ENCODE measurements at regions not wholly inside any gene's neighbourhood (a gene's known extent, or its start where the extent isn't known, plus 50 kb on each side); places are given as distances from the start of the nearest gene placed in this dataset.

- no peak for DNase-seq
- no peaks in the 10 kb centered on the region for H3K36me3 Mint-ChIP-seq (ENCODE audit: unreplicated experiment)
- H3K9me3 Mint-ChIP-seq (ENCODE audit: unreplicated experiment): no peaks in the 10 kb centered on the region
- TF ChIP-seq CTCF (IDR thresholded peaks at IDR 0.05; ENCODE audit: partially characterized antibody, unreplicated experiment): no peak
- no peaks in the 10 kb centered on the region for H3K27me3 Mint-ChIP-seq (ENCODE audit: unreplicated experiment)
- no peaks in the 10 kb centered on the region for H3K4me1 Mint-ChIP-seq (ENCODE audit: low read depth, unreplicated experiment)
- no peak overlapping the region for H3K4me3 Mint-ChIP-seq (ENCODE audit: unreplicated experiment)
- H3K27ac Mint-ChIP-seq (ENCODE audit: unreplicated experiment): no peak overlapping the region
These were observed 207.2 kb upstream of the C21orf91 start for GRCh38 chr21:18026359-18026758.

- H3K9me3 Mint-ChIP-seq (ENCODE audit: unreplicated experiment): no peaks in the 10 kb centered on the region
- no peak for DNase-seq
- H3K27me3 Mint-ChIP-seq (ENCODE audit: unreplicated experiment): no peaks in the 10 kb centered on the region
- no peak for TF ChIP-seq CTCF (IDR thresholded peaks at IDR 0.05; ENCODE audit: partially characterized antibody, unreplicated experiment)
- no peaks in the 10 kb centered on the region for H3K36me3 Mint-ChIP-seq (ENCODE audit: unreplicated experiment)
- H3K27ac Mint-ChIP-seq (ENCODE audit: unreplicated experiment): no peak overlapping the region
- no peaks in the 10 kb centered on the region for H3K4me1 Mint-ChIP-seq (ENCODE audit: low read depth, unreplicated experiment)
- no peak overlapping the region for H3K4me3 Mint-ChIP-seq (ENCODE audit: unreplicated experiment)
These were observed 204.6 kb upstream of the C21orf91 start for GRCh38 chr21:18023711-18024110.

GRCh38 chr21:18023157-18023556 is 204.0 kb upstream of the C21orf91 start:
- H3K27ac Mint-ChIP-seq (ENCODE audit: unreplicated experiment): no peak overlapping the region
- H3K4me3 Mint-ChIP-seq (ENCODE audit: unreplicated experiment): no peak overlapping the region

GRCh38 chr21:18007121-18007520 is 188.0 kb upstream of the C21orf91 start:
- H3K4me1 Mint-ChIP-seq (ENCODE audit: low read depth, unreplicated experiment): no peaks in the 10 kb centered on the region
- H3K4me3 Mint-ChIP-seq (ENCODE audit: unreplicated experiment): no peak overlapping the region
- no peak for TF ChIP-seq CTCF (IDR thresholded peaks at IDR 0.05; ENCODE audit: partially characterized antibody, unreplicated experiment)
- H3K36me3 Mint-ChIP-seq (ENCODE audit: unreplicated experiment): peaks cover 5% of the 10 kb centered on the region
- H3K9me3 Mint-ChIP-seq (ENCODE audit: unreplicated experiment): peaks cover 2% of the 10 kb centered on the region
- no peak overlapping the region for H3K27ac Mint-ChIP-seq (ENCODE audit: unreplicated experiment)
- H3K27me3 Mint-ChIP-seq (ENCODE audit: unreplicated experiment): no peaks in the 10 kb centered on the region
- DNase-seq: no peak

More at GRCh38 chr21:18023157-18023556, 204.0 kb upstream of the C21orf91 start:
- H3K9me3 Mint-ChIP-seq (ENCODE audit: unreplicated experiment): no peaks in the 10 kb centered on the region
- no peak for DNase-seq
- no peak for TF ChIP-seq CTCF (IDR thresholded peaks at IDR 0.05; ENCODE audit: partially characterized antibody, unreplicated experiment)
- no peaks in the 10 kb centered on the region for H3K36me3 Mint-ChIP-seq (ENCODE audit: unreplicated experiment)
- no peaks in the 10 kb centered on the region for H3K27me3 Mint-ChIP-seq (ENCODE audit: unreplicated experiment)
- no peaks in the 10 kb centered on the region for H3K4me1 Mint-ChIP-seq (ENCODE audit: low read depth, unreplicated experiment)

GRCh38 chr21:18006691-18007090 is 187.5 kb upstream of the C21orf91 start:
- DNase-seq: no peak
- H3K27ac Mint-ChIP-seq (ENCODE audit: unreplicated experiment): no peak overlapping the region
- H3K9me3 Mint-ChIP-seq (ENCODE audit: unreplicated experiment): peaks cover 2% of the 10 kb centered on the region
- no peak overlapping the region for H3K4me3 Mint-ChIP-seq (ENCODE audit: unreplicated experiment)
- no peak for TF ChIP-seq CTCF (IDR thresholded peaks at IDR 0.05; ENCODE audit: partially characterized antibody, unreplicated experiment)
- H3K36me3 Mint-ChIP-seq (ENCODE audit: unreplicated experiment): peaks cover 5% of the 10 kb centered on the region
- no peaks in the 10 kb centered on the region for H3K4me1 Mint-ChIP-seq (ENCODE audit: low read depth, unreplicated experiment)
- no peaks in the 10 kb centered on the region for H3K27me3 Mint-ChIP-seq (ENCODE audit: unreplicated experiment)
